ENCODE measurements at regions not wholly inside any gene's neighbourhood (a gene's known extent, or its start where the extent isn't known, plus 50 kb on each side); places are given as distances from the start of the nearest gene placed in this dataset.

GRCh38 chr5:56286015-56286884 lies 53.1 kb upstream of the ANKRD55 start:
- no peak for DNase-seq

GRCh38 chr5:56282951-56283350 lies 49.8 kb upstream of the ANKRD55 start:
- DNase-seq, result no peak
